ENCODE measurements at regions not wholly inside any gene's neighbourhood (a gene's known extent, or its start where the extent isn't known, plus 50 kb on each side); places are given as distances from the start of the nearest gene placed in this dataset.
A peak's percentile ranks its signal among the peaks of the same experiment; 100 is the strongest.
"Not testable (repeated sequence)": the region's sequence is repeated elsewhere in the genome, so short reads cannot be mapped to it uniquely, and the experiment has no call there.

GRCh38 chr1:203408486-203409481 is 57.9 kb upstream of the FMOD start:
- Histone ChIP-seq H3K9ac (peak overlapping the region in 3 of 11 experiments; percentile 69 to 76 (median 75); a peak in 6 of 22 replicates), H4K20me1 (no peaks in the 10 kb centered on the region), H3K4me1 (peaks cover 6 to 81% (median 24%) of the 10 kb centered on the region in 10 experiments; a peak in 18 of 20 replicates), H3K27ac (peak overlapping the region in 5 of 11 experiments; percentile 75 to 92 (median 86); a peak in 8 of 22 replicates), H3K36me3 (no peaks in the 10 kb centered on the region), H3K9me3 (replicated peaks in 1 of 11) (peaks cover 0 to 76% (median 13%) of the 10 kb centered on the region in 11 experiments; a peak in 17 of 22 replicates), H3K27me3 (no peaks in the 10 kb centered on the region), H3K4me2 (peak overlapping the region in 6 of 11 experiments; percentile 32 to 94 (median 84); a peak in 11 of 22 replicates), H3K4me3 (peak overlapping the region in 1 of 10 experiments; percentile 26; a peak in 1 of 20 replicates)
- no peak for TF ChIP-seq Cebpa-rat (IDR thresholded peaks at IDR 0.05)

DNA sequence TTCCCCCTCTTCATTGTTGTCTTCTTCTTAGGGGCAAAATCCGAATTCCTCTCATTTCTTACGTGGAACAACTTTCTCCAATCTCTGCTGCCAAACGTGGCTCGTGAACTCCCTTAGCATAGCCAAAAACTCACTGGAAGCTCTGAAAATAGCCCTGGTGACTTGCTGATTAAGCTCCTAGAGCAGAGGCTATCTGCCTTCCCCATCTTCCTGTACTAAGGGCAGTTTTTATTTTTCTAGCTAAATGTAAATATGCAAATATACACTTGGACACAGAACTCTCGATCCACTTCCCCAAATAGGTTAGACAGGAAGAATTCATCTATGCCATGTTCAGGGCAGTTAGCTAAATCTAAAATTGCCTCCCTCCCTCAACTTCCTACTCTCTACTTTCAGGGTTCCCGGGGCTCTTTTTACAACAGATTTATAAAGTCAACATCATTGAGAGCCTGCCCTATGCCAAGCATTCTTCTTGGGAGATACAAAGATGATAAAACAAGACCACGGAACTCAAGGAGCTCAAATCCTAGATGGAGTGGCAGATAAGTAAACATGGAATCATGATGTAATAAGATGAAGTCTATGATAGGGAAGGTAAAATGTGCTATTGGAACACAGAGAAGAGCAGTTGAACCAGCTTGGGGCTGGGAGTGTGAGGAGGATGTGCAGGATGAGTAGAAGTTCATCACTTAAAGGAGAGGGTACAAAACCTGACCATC is 59.4 kb upstream of the FMOD start:
- H4K20me1 ChIP-seq = no peaks in the 10 kb centered on the region
- peaks cover 7 to 82% (median 21%) of the 10 kb centered on the region in 11 experiments; a peak in 21 of 22 replicates for H3K9me3 ChIP-seq (replicated peaks in 1 of 11)
- H3K4me1 ChIP-seq = peaks cover 6 to 65% (median 24%) of the 10 kb centered on the region in 10 experiments; a peak in 18 of 20 replicates
- H3K36me3 ChIP-seq = no peaks in the 10 kb centered on the region; a peak in 1 of 22 replicates
- TF ChIP-seq Cebpa-rat (IDR thresholded peaks at IDR 0.05) = no peak
- peak overlapping the region in 6 of 11 experiments; percentile 26 to 92 (median 85); a peak in 11 of 22 replicates for H3K27ac ChIP-seq
- H3K4me3 ChIP-seq = peak overlapping the region in 3 of 10 experiments; percentile 12 to 30 (median 29); a peak in 5 of 20 replicates
- no peaks in the 10 kb centered on the region for H3K27me3 ChIP-seq
- peak overlapping the region in 5 of 11 experiments; percentile 52 to 76 (median 69); a peak in 10 of 22 replicates for H3K9ac ChIP-seq
- peak overlapping the region; percentile 22 to 94 (median 51); a peak in 21 of 22 replicates for H3K4me2 ChIP-seq

DNA sequence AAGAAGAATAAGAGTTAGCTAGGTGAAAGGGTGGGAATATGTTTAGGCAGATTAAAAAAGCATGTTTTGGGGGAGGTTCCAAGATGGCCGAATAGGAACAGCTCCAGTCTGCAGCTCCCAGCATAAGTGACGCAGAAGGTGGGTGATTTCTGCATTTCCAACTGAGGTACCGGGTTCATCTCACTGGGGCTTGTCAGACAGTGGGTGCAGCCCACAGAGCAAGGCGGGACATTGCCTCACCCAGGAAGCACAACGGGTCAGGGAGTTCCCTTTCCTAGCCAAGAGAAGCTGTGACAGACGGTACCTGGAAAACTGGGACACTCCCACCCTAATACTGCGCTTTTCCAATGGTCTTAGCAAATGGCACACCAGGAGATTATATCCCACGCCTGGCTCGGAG is 60.5 kb upstream of the FMOD start:
- Histone ChIP-seq H3K4me1 (peaks cover 6 to 54% (median 24%) of the 10 kb centered on the region in 10 experiments; a peak in 18 of 20 replicates), H3K9me3 (replicated peaks in 1 of 11) (peaks cover 7 to 81% (median 21%) of the 10 kb centered on the region in 11 experiments), H3K27ac (peak overlapping the region in 4 of 11 experiments; percentile 84 to 92 (median 88); a peak in 7 of 22 replicates), H3K4me2 (peak overlapping the region in 4 of 11 experiments; percentile 80 to 94 (median 89); a peak in 7 of 22 replicates), H3K4me3 (peak overlapping the region in 4 of 10 experiments; percentile 5 to 30 (median 18); a peak in 4 of 20 replicates)
- not testable (repeated sequence) for H4K20me1 ChIP-seq, H3K9ac ChIP-seq, H3K36me3 ChIP-seq, H3K27me3 ChIP-seq

GRCh38 chr1:203419558-203419957 is 56.0 kb upstream of the PRELP start:
- Histone ChIP-seq H3K4me1 (peaks cover 7 to 40% (median 9%) of the 10 kb centered on the region in 10 experiments), H3K4me2 (peak overlapping the region in 2 of 11 experiments; percentile 54 to 72; a peak in 4 of 22 replicates), H3K9me3 (replicated peaks in 1 of 11) (peaks cover 3 to 21% (median 6%) of the 10 kb centered on the region in 11 experiments; a peak in 20 of 22 replicates), H4K20me1 (no peaks in the 10 kb centered on the region), H3K27ac (no peak overlapping the region), H3K4me3 (no peak overlapping the region), H3K36me3 (no peaks in the 10 kb centered on the region), H3K9ac (no peak overlapping the region), H3K27me3 (no peaks in the 10 kb centered on the region)
- no peak for TF ChIP-seq Cebpa-rat (IDR thresholded peaks at IDR 0.05)

DNA sequence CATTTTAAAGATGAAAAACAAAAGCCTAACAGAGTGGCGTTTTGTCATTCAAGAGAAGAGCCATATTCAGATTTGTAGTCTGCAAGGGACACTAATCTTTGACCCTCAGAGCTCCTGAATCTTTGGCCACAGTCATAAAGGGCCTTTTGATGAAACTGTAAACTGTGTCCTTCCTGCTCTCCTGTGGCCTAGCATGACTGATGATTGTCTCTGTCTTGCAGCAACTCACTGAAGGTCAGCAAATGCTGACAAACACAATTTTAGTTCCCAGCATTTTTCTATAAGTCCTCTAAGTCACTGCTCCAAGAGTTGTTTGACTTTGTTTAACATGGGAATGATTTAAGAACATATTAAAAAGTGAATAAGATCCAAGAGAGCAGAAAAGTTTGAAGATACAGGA is 55.3 kb upstream of the PRELP start:
- Histone ChIP-seq H3K9ac (no peak overlapping the region), H3K27me3 (no peaks in the 10 kb centered on the region), H3K4me2 (peak overlapping the region in 3 of 11 experiments; percentile 13 to 72 (median 54); a peak in 5 of 22 replicates), H3K36me3 (no peaks in the 10 kb centered on the region), H3K4me1 (peaks cover 7 to 47% (median 9%) of the 10 kb centered on the region in 10 experiments), H3K9me3 (replicated peaks in 1 of 11) (peaks cover 0 to 16% (median 4%) of the 10 kb centered on the region in 11 experiments; a peak in 10 of 22 replicates), H3K27ac (no peak overlapping the region), H3K4me3 (no peak overlapping the region), H4K20me1 (no peaks in the 10 kb centered on the region)
- no peak for TF ChIP-seq Cebpa-rat (IDR thresholded peaks at IDR 0.05)

DNA sequence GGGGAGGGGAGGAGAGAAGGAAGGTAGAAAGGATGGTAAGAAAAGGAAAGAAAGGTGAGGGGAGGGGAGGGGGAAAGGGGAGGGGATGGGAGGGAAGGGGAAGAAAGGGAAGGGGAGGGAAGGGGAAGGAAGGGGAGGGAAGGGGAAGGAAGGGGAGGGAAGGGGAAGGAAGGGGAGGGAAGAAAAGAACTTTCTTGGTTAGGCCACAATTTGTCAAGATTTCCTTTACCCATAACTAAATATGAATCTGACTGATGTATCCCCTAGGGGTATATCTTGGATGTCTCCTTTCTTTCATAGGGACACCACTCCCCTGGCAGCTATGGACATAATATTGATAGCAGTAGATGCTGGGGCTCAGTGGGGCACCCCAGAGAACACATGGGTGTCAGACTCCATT is 54.4 kb upstream of the PRELP start:
- H3K9me3 ChIP-seq (replicated peaks in 1 of 11) = peaks cover 0 to 10% (median 4%) of the 10 kb centered on the region in 11 experiments; a peak in 7 of 22 replicates
- H3K27ac ChIP-seq = peak overlapping the region in 1 of 11 experiments; percentile 30; a peak in 2 of 22 replicates
- H3K36me3 ChIP-seq = no peaks in the 10 kb centered on the region
- peaks cover 7 to 57% (median 10%) of the 10 kb centered on the region in 10 experiments for H3K4me1 ChIP-seq
- H4K20me1 ChIP-seq = no peaks in the 10 kb centered on the region
- H3K4me2 ChIP-seq = peak overlapping the region; percentile 58 to 79 (median 66)
- H3K9ac ChIP-seq = no peak overlapping the region
- no peaks in the 10 kb centered on the region for H3K27me3 ChIP-seq
- no peak for TF ChIP-seq Cebpa-rat (IDR thresholded peaks at IDR 0.05)
- no peak overlapping the region for H3K4me3 ChIP-seq

DNA sequence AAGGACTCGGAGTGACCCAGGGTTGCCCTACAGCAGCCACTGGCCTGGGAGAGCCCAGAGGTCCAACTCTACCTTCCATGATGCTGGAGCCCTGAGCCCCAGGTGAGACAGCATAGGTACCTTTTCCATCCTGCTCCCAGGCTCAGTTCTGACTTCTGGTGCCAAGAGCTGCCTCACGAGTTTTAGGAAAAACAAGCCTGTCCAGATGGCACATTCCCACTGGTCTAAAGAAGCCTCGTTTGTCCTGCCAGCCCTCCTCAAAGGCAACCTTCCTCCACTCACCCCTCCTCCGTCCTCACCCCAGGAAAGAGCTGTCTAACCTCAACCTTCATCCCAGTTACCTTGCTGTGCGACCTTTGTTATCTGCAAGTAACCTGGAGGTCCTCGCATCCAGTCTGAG is 53.5 kb upstream of the PRELP start:
- Histone ChIP-seq H3K9me3 (replicated peaks in 1 of 11) (peaks cover 0 to 5% (median 0%) of the 10 kb centered on the region in 11 experiments; a peak in 1 of 22 replicates), H3K9ac (no peak overlapping the region), H3K36me3 (no peaks in the 10 kb centered on the region), H4K20me1 (no peaks in the 10 kb centered on the region), H3K4me3 (no peak overlapping the region), H3K4me2 (peak overlapping the region in 10 of 11 experiments; percentile 6 to 79 (median 67); a peak in 10 of 22 replicates), H3K27ac (no peak overlapping the region), H3K4me1 (peaks cover 7 to 61% (median 10%) of the 10 kb centered on the region in 10 experiments), H3K27me3 (no peaks in the 10 kb centered on the region)
- no peak for TF ChIP-seq Cebpa-rat (IDR thresholded peaks at IDR 0.05)

DNA sequence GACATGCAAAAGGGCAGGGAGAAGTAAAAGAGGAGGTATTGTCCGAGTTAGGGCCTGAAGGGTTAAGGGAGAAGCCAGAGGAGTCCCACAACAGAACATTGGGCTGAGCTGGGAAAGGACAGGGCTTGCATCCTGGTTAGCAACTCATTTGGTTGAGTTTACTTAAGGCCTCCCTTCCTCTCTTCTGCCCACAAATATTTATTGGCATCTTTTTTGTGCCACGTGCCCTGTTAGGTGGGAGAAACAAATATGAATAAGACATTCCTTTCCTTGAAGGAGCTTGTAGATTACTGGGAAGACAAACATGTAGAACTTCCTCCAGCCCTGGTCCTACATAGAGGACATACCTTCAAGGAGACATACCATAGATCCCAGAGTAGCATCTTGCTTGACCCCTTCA is 53.0 kb upstream of the PRELP start:
- 0 out of 22 replicates have a peak overlapping the region, but pooled peaks of 1 of the 11 experiments have one; percentile 77 for H3K4me2 ChIP-seq
- no peak overlapping the region for H3K9ac ChIP-seq
- no peak overlapping the region for H3K27ac ChIP-seq
- TF ChIP-seq Cebpa-rat (IDR thresholded peaks at IDR 0.05) = no peak
- H3K9me3 ChIP-seq (replicated peaks in 1 of 11) = peaks cover 0 to 5% (median 0%) of the 10 kb centered on the region in 11 experiments; a peak in 1 of 22 replicates
- no peak overlapping the region for H3K4me3 ChIP-seq
- H4K20me1 ChIP-seq = no peaks in the 10 kb centered on the region
- H3K4me1 ChIP-seq = peaks cover 7 to 61% (median 10%) of the 10 kb centered on the region in 10 experiments
- H3K27me3 ChIP-seq = no peaks in the 10 kb centered on the region
- no peaks in the 10 kb centered on the region for H3K36me3 ChIP-seq
